Caco-2 (cell line): ENCODE measurements at regions not wholly inside any gene's neighbourhood (a gene's known extent, or its start where the extent isn't known, plus 50 kb on each side); places are given as distances from the start of the nearest gene placed in this dataset.

Experiments used
- BruUV-seq: library from RNA; stranded (reverse); fragments of 400-500 nt; replicated peaks from 2 replicates; lab custom pipeline; 2021; lab: Mats Ljungman, UMichigan
- CTCF ChIA-PET: fragments of 300-600 bp; sonication (Branson Sonifier 250); formaldehyde crosslinking; loops from one replicate; lab custom pipeline; 2022; ENCODE audit warnings: antibody characterized with exemption; lab: Charles Lee
- POLR2A ChIA-PET: fragments of 300-600 bp; sonication (Branson Sonifier 250); formaldehyde crosslinking; loops from one replicate; lab custom pipeline; 2022; ENCODE audit warnings: antibody characterized with exemption; lab: Charles Lee
- DNase-seq, 2 experiments: peaks; one replicate each; pipeline versions ENCODE4 v3.0.0 to v3.0.0-alpha.2; 2020 to 2022
- H3K27me3 ChIP-seq: replicated peaks from 2 replicates; pipeline ENCODE4 v1.6.0; 2011; ENCODE audit warnings: low read length; ENCODE audit not compliant: control insufficient read depth, insufficient read depth
- H3K36me3 ChIP-seq: 2 replicates; pipeline ENCODE4 v1.5.1; 2011; ENCODE audit warnings: low read length; ENCODE audit not compliant: control insufficient read depth, insufficient read depth
- H3K4me1 ChIP-seq: fragments of 250-450 bp; sonication (Bioruptor Pico); 2 replicates; pipeline ENCODE4 v1.5.1; 2020; ENCODE audit warnings: mild to moderate bottlenecking
- H3K4me3 ChIP-seq: 2 replicates; pipeline ENCODE4 v1.5.1; 2011; ENCODE audit warnings: low read depth, mild to moderate bottlenecking, control low read depth, low read length
- H3K9me3 ChIP-seq: fragments of 250-450 bp; sonication (Bioruptor Pico); 2 replicates; pipeline ENCODE4 v1.5.1; 2020; ENCODE audit warnings: mild to moderate bottlenecking, moderate library complexity
- H3K27ac Mint-ChIP-seq: one replicate; pipeline ENCODE4 v1.8.0; 2022; ENCODE audit warnings: mixed read lengths; ENCODE audit not compliant: unreplicated experiment
- H3K27me3 Mint-ChIP-seq: one replicate; pipeline ENCODE4 v1.8.0; 2022; ENCODE audit warnings: mixed read lengths; ENCODE audit not compliant: insufficient read depth, unreplicated experiment
- H3K36me3 Mint-ChIP-seq: one replicate; pipeline ENCODE4 v1.8.0; 2022; ENCODE audit warnings: mild to moderate bottlenecking, mixed read lengths; ENCODE audit not compliant: insufficient read depth, unreplicated experiment
- H3K4me1 Mint-ChIP-seq: one replicate; pipeline ENCODE4 v1.8.0; 2022; ENCODE audit warnings: low read depth, mixed read lengths; ENCODE audit not compliant: unreplicated experiment
- H3K4me3 Mint-ChIP-seq: one replicate; pipeline ENCODE4 v1.8.0; 2022; ENCODE audit warnings: mild to moderate bottlenecking, moderate library complexity, mixed read lengths; ENCODE audit not compliant: unreplicated experiment
- H3K9me3 Mint-ChIP-seq: one replicate; pipeline ENCODE4 v1.8.0; 2022; ENCODE audit warnings: mixed read lengths; ENCODE audit not compliant: unreplicated experiment
- intact Hi-C: fragments of 100-400 bp; cut with micrococcal nuclease; formaldehyde crosslinking; loops from one replicate; pipeline ENCODE4 v1.10.0; 2022; ENCODE audit not compliant: unreplicated experiment
- TF ChIP-seq, protein P1 (sequence below), 2 experiments: fragments of 200-600 bp in 1 of 2; IDR thresholded peaks; 1 replicate in 1 of 2; 2 replicates in 1 of 2; pipeline versions ENCODE4 v1.5.1 to v1.8.0; 2011 to 2022; ENCODE audit warnings: antibody characterized with exemption in 1 of 2, control low read depth in 1 of 2, inconsistent platforms in 1 of 2, low read depth in 1 of 2, low read length in 1 of 2, mild to moderate bottlenecking in 1 of 2, moderate library complexity in 1 of 2; ENCODE audit not compliant: insufficient read depth in 1 of 2, severe bottlenecking in 1 of 2, unreplicated experiment in 1 of 2

DNA sequence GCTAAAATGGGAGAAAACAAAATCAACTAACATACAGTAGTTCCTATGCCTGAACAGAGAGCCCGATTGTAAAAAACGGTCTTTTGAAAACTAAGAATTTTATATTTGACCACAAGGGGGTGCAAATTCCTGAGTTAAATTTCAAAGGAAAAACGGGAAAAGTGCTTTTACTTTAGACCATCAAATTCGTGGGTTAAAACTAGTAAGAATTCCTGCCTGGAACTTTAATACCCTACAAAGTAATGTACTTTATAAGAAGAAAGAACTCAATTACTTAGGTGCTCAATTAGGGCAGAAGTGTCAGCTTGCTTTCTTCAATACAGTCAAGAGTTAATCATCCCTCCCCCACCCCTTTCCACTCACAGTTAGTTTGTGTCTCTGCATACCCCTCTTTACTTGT, 69.8 kb downstream of the KCNRG start:
- peaks cover 45% of the 10 kb centered on the region for H3K36me3 Mint-ChIP-seq

DNA sequence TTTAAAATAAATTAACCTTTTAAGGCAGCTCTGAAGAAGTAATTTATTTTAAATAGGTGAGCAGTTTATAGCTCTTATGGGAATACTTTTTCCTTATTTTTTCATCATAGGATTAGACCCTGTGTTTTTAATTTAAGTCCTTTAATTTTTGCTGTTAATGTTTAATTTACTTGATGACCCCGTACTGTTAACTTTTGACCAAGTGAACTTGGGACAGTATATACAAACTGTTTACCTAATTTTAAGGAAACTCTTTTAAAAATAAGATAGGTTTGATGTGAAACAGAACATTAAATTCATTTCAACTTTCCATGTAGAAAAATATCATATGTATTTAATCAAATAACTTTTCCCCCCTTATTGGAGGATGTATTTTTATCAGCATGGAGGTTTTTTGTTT, 74.4 kb downstream of the KCNRG start:
- Histone ChIP-seq H3K9me3 (no peaks in the 10 kb centered on the region), H3K36me3 (no peaks in the 10 kb centered on the region), H3K27me3 (no peaks in the 10 kb centered on the region), H3K4me1 (no peaks in the 10 kb centered on the region; the same call in none of the 2 replicates), H3K4me3 (no peak overlapping the region)
- H3K9me3 Mint-ChIP-seq, result no peaks in the 10 kb centered on the region
- ChIA-PET POLR2A (interaction anchor here (0.6 kb wide), 2 partner anchors 52 to 92 kb away, joined by 3 read pairs; no protein-coding TSS in a partner anchor), CTCF (no interaction called here)
- no peak for DNase-seq
- H3K27me3 Mint-ChIP-seq, result no peaks in the 10 kb centered on the region
- H3K4me1 Mint-ChIP-seq, result no peaks in the 10 kb centered on the region
- TF ChIP-seq, protein P1, sequence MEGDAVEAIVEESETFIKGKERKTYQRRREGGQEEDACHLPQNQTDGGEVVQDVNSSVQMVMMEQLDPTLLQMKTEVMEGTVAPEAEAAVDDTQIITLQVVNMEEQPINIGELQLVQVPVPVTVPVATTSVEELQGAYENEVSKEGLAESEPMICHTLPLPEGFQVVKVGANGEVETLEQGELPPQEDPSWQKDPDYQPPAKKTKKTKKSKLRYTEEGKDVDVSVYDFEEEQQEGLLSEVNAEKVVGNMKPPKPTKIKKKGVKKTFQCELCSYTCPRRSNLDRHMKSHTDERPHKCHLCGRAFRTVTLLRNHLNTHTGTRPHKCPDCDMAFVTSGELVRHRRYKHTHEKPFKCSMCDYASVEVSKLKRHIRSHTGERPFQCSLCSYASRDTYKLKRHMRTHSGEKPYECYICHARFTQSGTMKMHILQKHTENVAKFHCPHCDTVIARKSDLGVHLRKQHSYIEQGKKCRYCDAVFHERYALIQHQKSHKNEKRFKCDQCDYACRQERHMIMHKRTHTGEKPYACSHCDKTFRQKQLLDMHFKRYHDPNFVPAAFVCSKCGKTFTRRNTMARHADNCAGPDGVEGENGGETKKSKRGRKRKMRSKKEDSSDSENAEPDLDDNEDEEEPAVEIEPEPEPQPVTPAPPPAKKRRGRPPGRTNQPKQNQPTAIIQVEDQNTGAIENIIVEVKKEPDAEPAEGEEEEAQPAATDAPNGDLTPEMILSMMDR (IDR thresholded peaks at IDR 0.05; ENCODE audit: insufficient read depth in 1 of 2, low read depth in 1 of 2, low read length in 1 of 2, severe bottlenecking in 1 of 2, unreplicated experiment in 1 of 2), result no peak
- no TSS peak for BruUV-seq
- no peak overlapping the region for H3K27ac Mint-ChIP-seq
- peaks cover 12% of the 10 kb centered on the region for H3K36me3 Mint-ChIP-seq
- no peak overlapping the region for H3K4me3 Mint-ChIP-seq
- intact Hi-C loops, result loop anchor here (10.0 kb wide), 2 partner anchors 85 to 245 kb away; no protein-coding TSS in a partner anchor

More for the DNA sequence above, 69.8 kb downstream of the KCNRG start:
- DNase-seq, result peak in 1 of 2 experiments; percentile 49
- Histone ChIP-seq H3K27me3 (no peaks in the 10 kb centered on the region), H3K36me3 (no peaks in the 10 kb centered on the region), H3K4me3 (no peak overlapping the region), H3K4me1 (no peaks in the 10 kb centered on the region; the same call in 1 of the 2 replicates), H3K9me3 (no peaks in the 10 kb centered on the region)
- Mint-ChIP-seq H3K4me1 (no peaks in the 10 kb centered on the region), H3K9me3 (no peaks in the 10 kb centered on the region), H3K27ac (no peak overlapping the region), H3K27me3 (no peaks in the 10 kb centered on the region), H3K4me3 (no peak overlapping the region)
- ChIA-PET POLR2A (no interaction called here), CTCF (interaction anchor here (0.7 to 1.7 kb wide), 2 partner anchors 243 to 302 kb away, joined by 3 read pairs; no protein-coding TSS in a partner anchor)
- no TSS peak for BruUV-seq
- intact Hi-C loops, result loop anchor here (1.0 to 10.0 kb wide), 6 partner anchors 38 to 827 kb away; no protein-coding TSS in a partner anchor
- TF ChIP-seq, protein P1 (IDR thresholded peaks at IDR 0.05; ENCODE audit: insufficient read depth in 1 of 2, low read depth in 1 of 2, low read length in 1 of 2, severe bottlenecking in 1 of 2, unreplicated experiment in 1 of 2), result peak; percentile 56 to 81

GRCh38 chr13:50090211-50090610, 75.0 kb downstream of the KCNRG start:
- Histone ChIP-seq H3K36me3 (no peaks in the 10 kb centered on the region), H3K9me3 (no peaks in the 10 kb centered on the region), H3K27me3 (no peaks in the 10 kb centered on the region), H3K4me1 (no peaks in the 10 kb centered on the region; the same call in 1 of the 2 replicates), H3K4me3 (no peak overlapping the region)
- Mint-ChIP-seq H3K9me3 (no peaks in the 10 kb centered on the region), H3K4me3 (no peak overlapping the region), H3K27me3 (no peaks in the 10 kb centered on the region), H3K4me1 (no peaks in the 10 kb centered on the region), H3K27ac (no peak overlapping the region), H3K36me3 (peaks cover 12% of the 10 kb centered on the region)
- ChIA-PET CTCF (no interaction called here), POLR2A (interaction anchor here (0.6 kb wide), 3 partner anchors 9 to 92 kb away, joined by 3 to 4 read pairs (median 3); no protein-coding TSS in a partner anchor)
- TF ChIP-seq, protein P1 (IDR thresholded peaks at IDR 0.05; ENCODE audit: insufficient read depth in 1 of 2, low read depth in 1 of 2, low read length in 1 of 2, severe bottlenecking in 1 of 2, unreplicated experiment in 1 of 2), result no peak
- no peak for DNase-seq
- intact Hi-C loops, result no loop called here
- BruUV-seq, result no TSS peak
